ENCODE measurements at regions not wholly inside any gene's neighbourhood (a gene's known extent, or its start where the extent isn't known, plus 50 kb on each side); places are given as distances from the start of the nearest gene placed in this dataset.

DNA sequence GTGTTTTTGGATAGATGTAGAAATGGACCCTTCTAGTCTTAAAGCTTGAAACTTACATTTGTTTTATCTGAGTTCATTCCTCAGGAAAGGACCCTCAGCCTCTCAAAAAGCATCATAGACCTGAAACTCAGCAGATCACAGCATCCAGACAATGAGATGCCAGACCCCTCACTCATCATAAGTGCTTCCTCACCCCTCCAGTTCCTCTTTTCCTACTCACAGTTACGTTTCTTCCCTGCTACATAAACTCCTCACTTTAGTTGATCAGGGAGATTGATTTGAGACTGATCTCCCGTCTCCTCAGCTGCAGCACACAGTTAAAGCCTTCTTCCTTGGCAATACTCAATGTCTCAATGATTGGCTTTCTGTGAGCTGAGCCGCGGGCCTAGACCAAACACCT lies 282.0 kb downstream of the FAM72C start:
- TF ChIP-seq EZH2 (IDR thresholded peaks at IDR 0.05; ENCODE audit: low read length), result no peak
- TF ChIP-seq, protein P1, sequence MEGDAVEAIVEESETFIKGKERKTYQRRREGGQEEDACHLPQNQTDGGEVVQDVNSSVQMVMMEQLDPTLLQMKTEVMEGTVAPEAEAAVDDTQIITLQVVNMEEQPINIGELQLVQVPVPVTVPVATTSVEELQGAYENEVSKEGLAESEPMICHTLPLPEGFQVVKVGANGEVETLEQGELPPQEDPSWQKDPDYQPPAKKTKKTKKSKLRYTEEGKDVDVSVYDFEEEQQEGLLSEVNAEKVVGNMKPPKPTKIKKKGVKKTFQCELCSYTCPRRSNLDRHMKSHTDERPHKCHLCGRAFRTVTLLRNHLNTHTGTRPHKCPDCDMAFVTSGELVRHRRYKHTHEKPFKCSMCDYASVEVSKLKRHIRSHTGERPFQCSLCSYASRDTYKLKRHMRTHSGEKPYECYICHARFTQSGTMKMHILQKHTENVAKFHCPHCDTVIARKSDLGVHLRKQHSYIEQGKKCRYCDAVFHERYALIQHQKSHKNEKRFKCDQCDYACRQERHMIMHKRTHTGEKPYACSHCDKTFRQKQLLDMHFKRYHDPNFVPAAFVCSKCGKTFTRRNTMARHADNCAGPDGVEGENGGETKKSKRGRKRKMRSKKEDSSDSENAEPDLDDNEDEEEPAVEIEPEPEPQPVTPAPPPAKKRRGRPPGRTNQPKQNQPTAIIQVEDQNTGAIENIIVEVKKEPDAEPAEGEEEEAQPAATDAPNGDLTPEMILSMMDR (optimal IDR thresholded peaks at IDR 0.05 in 1 of 3, IDR thresholded peaks at IDR 0.05 in 1 of 3, conservative IDR thresholded peaks at IDR 0.05 in 1 of 3; ENCODE audit: extremely low read depth in 1 of 3, insufficient read depth in 2 of 3, low read length in 3 of 3), result no peak

Data from keratinocyte (primary cell).